SK-N-SH (cell line): ENCODE measurements at regions not wholly inside any gene's neighbourhood (a gene's known extent, or its start where the extent isn't known, plus 50 kb on each side); places are given as distances from the start of the nearest gene placed in this dataset.

Experiments
- CTCF ChIA-PET: fragments of 300-600, 350-600 bp; formaldehyde crosslinking; extraction: SDS; loops from one replicate; lab custom pipeline; 2021; lab: Yijun Ruan, JAX
- POLR2A ChIA-PET: fragments of 350-600 bp; sonication (Branson Sonifier 250); formaldehyde crosslinking; extraction: SDS; loops from one replicate; lab custom pipeline; 2020; ENCODE audit warnings: antibody characterized with exemption, inconsistent platforms; lab: Yijun Ruan, JAX
- DNase-seq: peaks from one replicate; pipeline ENCODE4 v3.0.0; 2012
- H2AFZ ChIP-seq: fragments of 200-600 bp; sonication (generic); 2 replicates; pipeline ENCODE4 v1.8.1; 2016; ENCODE audit warnings: antibody characterized with exemption, mild to moderate bottlenecking, low read depth
- H3F3A ChIP-seq: fragments of 200-600 bp; sonication (generic); replicated peaks from 2 replicates; pipeline ENCODE3; 2016; ENCODE audit warnings: antibody characterized with exemption, mild to moderate bottlenecking; ENCODE audit not compliant: insufficient read depth
- H3K27ac ChIP-seq, 2 experiments: fragments of 200-500 bp in 1 of 2; fragments of 200-600 bp in 1 of 2; sonication (Bioruptor generic) in 1 of 2; sonication (generic), shearing (Covaris generic) in 1 of 2; 2 replicates each; pipeline versions ENCODE4 v1.5.1 to v1.6.1; 2014 to 2016; ENCODE audit warnings: low read depth in 2 of 2, inconsistent platforms in 1 of 2, low read length in 1 of 2, mild to moderate bottlenecking in 1 of 2, mixed read lengths in 1 of 2
- H3K27me3 ChIP-seq: fragments of 200-600 bp; sonication (generic), shearing (Covaris generic); 2 replicates; pipeline ENCODE4 v1.6.1; 2016; ENCODE audit warnings: mixed run types; ENCODE audit not compliant: insufficient read depth
- H3K36me3 ChIP-seq, 2 experiments: fragments of 200-500 bp in 1 of 2; fragments of 200-600 bp in 1 of 2; sonication (Bioruptor generic) in 1 of 2; sonication (generic) in 1 of 2; replicated peaks in 1 of 2; 2 replicates each; pipeline versions ENCODE3 to v1.5.1; 2014 to 2016; ENCODE audit warnings: low read length in 1 of 2, mild to moderate bottlenecking in 1 of 2; ENCODE audit not compliant: insufficient read depth in 2 of 2, control insufficient read depth in 1 of 2
- H3K4me1 ChIP-seq, 2 experiments: fragments of 200-500 bp in 1 of 2; fragments of 200-600 bp in 1 of 2; sonication (Bioruptor generic) in 1 of 2; sonication (generic), shearing (Covaris generic) in 1 of 2; 2 replicates each; pipeline versions ENCODE4 v1.5.1 to v1.6.1; 2014 to 2016; ENCODE audit warnings: low read depth in 1 of 2, low read length in 1 of 2, mixed run types in 1 of 2; ENCODE audit not compliant: insufficient read depth in 2 of 2, control insufficient read depth in 1 of 2
- H3K4me2 ChIP-seq: fragments of 200-600 bp; sonication (generic), shearing (Covaris generic); 2 replicates; pipeline ENCODE4 v1.6.1; 2017; ENCODE audit warnings: mixed run types
- H3K4me3 ChIP-seq, 2 experiments: fragments of 200-500 bp in 1 of 2; fragments of 200-600 bp in 1 of 2; sonication (Bioruptor generic) in 1 of 2; sonication (generic), shearing (Covaris generic) in 1 of 2; 2 replicates each; pipeline versions ENCODE4 v1.5.1 to v1.8.1; 2014 to 2016; ENCODE audit warnings: low read depth in 2 of 2, inconsistent platforms in 1 of 2, low read length in 1 of 2, mild to moderate bottlenecking in 1 of 2, mixed read lengths in 1 of 2, moderate library complexity in 1 of 2
- H3K79me2 ChIP-seq: fragments of 200-600 bp; sonication (generic); 2 replicates; pipeline ENCODE4 v1.8.1; 2017; ENCODE audit warnings: mild to moderate bottlenecking; ENCODE audit not compliant: insufficient read depth
- H3K9ac ChIP-seq: fragments of 200-600 bp; sonication (generic); 2 replicates; pipeline ENCODE4 v1.6.1; 2017; ENCODE audit warnings: mixed run types
- H3K9me2 ChIP-seq: fragments of 200-600 bp; sonication (generic); 2 replicates; pipeline ENCODE4 v1.6.1; 2017; ENCODE audit warnings: mixed run types
- H3K9me3 ChIP-seq: fragments of 200-600 bp; sonication (generic); 2 replicates; pipeline ENCODE4 v1.6.1; 2017; ENCODE audit warnings: mixed run types, mild to moderate bottlenecking, moderate library complexity
- H4K20me1 ChIP-seq: fragments of 200-600 bp; sonication (generic); 2 replicates; pipeline ENCODE4 v1.6.1; 2017; ENCODE audit warnings: mild to moderate bottlenecking, mixed run types; ENCODE audit not compliant: insufficient read depth
- CTCF ChIP-seq: fragments of 200-600 bp; sonication (generic); IDR thresholded peaks from 2 replicates; pipeline ENCODE4 v1.6.1; 2017; ENCODE audit warnings: antibody characterized with exemption, mild to moderate bottlenecking, moderate library complexity
- EZH2phosphoT487 ChIP-seq: fragments of 200-600 bp; sonication (generic); IDR thresholded peaks from 2 replicates; pipeline ENCODE4 v1.6.1; 2017; ENCODE audit warnings: low read depth, mixed run types, mild to moderate bottlenecking, antibody characterized with exemption, moderate library complexity, borderline replicate concordance
- FOSL2 ChIP-seq: IDR thresholded peaks from 2 replicates; pipeline ENCODE4 v1.4.0; 2012; ENCODE audit warnings: low read depth, mild to moderate bottlenecking, moderate library complexity, borderline replicate concordance
- FOXJ3 ChIP-seq: sonication (generic); formaldehyde crosslinking; IDR thresholded peaks from 2 replicates; pipeline ENCODE4 v1.5.1; 2020; ENCODE audit warnings: mild to moderate bottlenecking, missing genetic modification reagents
- GABPA ChIP-seq: IDR thresholded peaks from 2 replicates; pipeline ENCODE4 v1.4.0; 2012; ENCODE audit warnings: low read depth, mild to moderate bottlenecking
- GATA2 ChIP-seq: sonication (generic); formaldehyde crosslinking; IDR thresholded peaks from 2 replicates; pipeline ENCODE4 v1.5.0; 2020; ENCODE audit warnings: mild to moderate bottlenecking, missing genetic modification reagents
- IRF3 ChIP-seq: fragments of 150-350 bp; IDR thresholded peaks from 2 replicates; pipeline ENCODE4 v1.6.1; 2016; ENCODE audit warnings: mild to moderate bottlenecking, low read depth, low read length
- MAX ChIP-seq: IDR thresholded peaks from 2 replicates; pipeline ENCODE4 v1.4.0; 2012; ENCODE audit warnings: low read depth
- MEF2A ChIP-seq: IDR thresholded peaks from 2 replicates; pipeline ENCODE4 v1.4.0; 2012; ENCODE audit warnings: low read depth, borderline replicate concordance
- REST ChIP-seq: IDR thresholded peaks from 2 replicates; pipeline ENCODE4 v1.6.1; 2012; ENCODE audit warnings: mild to moderate bottlenecking, low read depth, low read length, moderate library complexity
- TCF12 ChIP-seq: IDR thresholded peaks from 2 replicates; pipeline ENCODE4 v1.4.0; 2012
- TEAD4 ChIP-seq: IDR thresholded peaks from 2 replicates; pipeline ENCODE4 v1.4.0; 2012; ENCODE audit warnings: mild to moderate bottlenecking, borderline replicate concordance; ENCODE audit not compliant: insufficient read depth
- USF1 ChIP-seq: IDR thresholded peaks from 2 replicates; pipeline ENCODE4 v1.4.0; 2012; ENCODE audit warnings: low read depth, borderline replicate concordance
- USF2 ChIP-seq: fragments of 150-350 bp; IDR thresholded peaks from 2 replicates; pipeline ENCODE4 v1.6.1; 2017; ENCODE audit warnings: antibody characterized with exemption, low read length, low read depth, borderline replicate concordance
- ZBTB33 ChIP-seq: IDR thresholded peaks from 2 replicates; pipeline ENCODE4 v1.4.0; 2012; ENCODE audit warnings: low read depth, borderline replicate concordance
- WGBS: methylation state at CpG from one replicate; pipeline ENCODE4 v1.1.6; 2017; ENCODE audit warnings: low lambda C conversion rate; 5-methylcytosine and 5-hydroxymethylcytosine counted together

- no peaks in the 10 kb centered on the region for H3K4me1 ChIP-seq
- no peaks in the 10 kb centered on the region for H3K79me2 ChIP-seq
- 0 out of 2 replicates have a peak, but pooled peaks cover 4% of the 10 kb centered on the region for H3K9me2 ChIP-seq
- ChIA-PET POLR2A (no interaction called here), CTCF (interaction anchor here (1.2 to 2.0 kb wide), 3 partner anchors 11 to 16 kb away, joined by 3 to 6 read pairs (median 4); no protein-coding TSS in a partner anchor)
- no peak overlapping the region for H3K4me3 ChIP-seq
- no peak overlapping the region for H3K27ac ChIP-seq
- H4K20me1 ChIP-seq, result no peaks in the 10 kb centered on the region
- H3K27me3 ChIP-seq, result no peaks in the 10 kb centered on the region
- no peaks in the 10 kb centered on the region for H3K36me3 ChIP-seq
- H3F3A ChIP-seq, result no peaks in the 10 kb centered on the region
- no peak overlapping the region for H3K9ac ChIP-seq
- no peaks in the 10 kb centered on the region; the same call in 1 of the 2 replicates for H3K9me3 ChIP-seq
- TF ChIP-seq FOSL2 (no peak), USF2 (no peak), REST (no peak), MAX (no peak), GABPA (no peak), TEAD4 (no peak), FOXJ3 (no peak), ZBTB33 (no peak), TCF12 (no peak), CTCF (no peak), USF1 (no peak), MEF2A (no peak), IRF3 (no peak), EZH2phosphoT487 (no peak), GATA2 (CRISPR knock-in tag) (no peak)
- WGBS, result 47% methylated on average over 2 of the region's 2 CpGs
- no peak overlapping the region for H3K4me2 ChIP-seq
- no peak overlapping the region for H2AFZ ChIP-seq
- DNase-seq, result no peak
These were observed 98.3 kb upstream of the CPSF6 start for GRCh38 chr12:69141074-69141473.
